IMR-90 (cell line): ENCODE measurements at regions not wholly inside any gene's neighbourhood (a gene's known extent, or its start where the extent isn't known, plus 50 kb on each side); places are given as distances from the start of the nearest gene placed in this dataset.

ENCODE experiments used
- ATAC-seq: fragments of 200-7000 bp; cut with Tn5 transposase; 2 replicates; pipeline ENCODE4 v1.9.1; 2020; ENCODE audit warnings: low read depth, mild to moderate bottlenecking, moderate library complexity
- BruUV-seq: library from RNA; stranded (reverse); fragments of 400-500 nt; replicated peaks from 2 replicates; lab custom pipeline; 2021; lab: Mats Ljungman, UMichigan
- CTCF ChIA-PET: fragments of 300-600 bp; formaldehyde crosslinking; extraction: SDS; loops from one replicate; lab custom pipeline; 2021; ENCODE audit warnings: antibody characterized with exemption; lab: Yijun Ruan, JAX
- POLR2A ChIA-PET: fragments of 300-600 bp; sonication (Branson Sonifier 250); formaldehyde crosslinking; loops from one replicate; lab custom pipeline; 2022; ENCODE audit warnings: antibody characterized with exemption; ENCODE audit not compliant: unreplicated experiment; lab: Charles Lee
- DNase-seq: peaks from one replicate; pipeline ENCODE4 v3.0.0; 2013
- H2AFZ ChIP-seq: replicated peaks from 2 replicates; pipeline ENCODE3; 2013; ENCODE audit warnings: low read length, mild to moderate bottlenecking; ENCODE audit not compliant: poor library complexity
- H2AK5ac ChIP-seq: 2 replicates; pipeline ENCODE4 v1.6.1; 2013; ENCODE audit warnings: low read depth, low read length, inconsistent platforms
- H2AK9ac ChIP-seq: replicated peaks from 2 replicates; pipeline ENCODE3; 2013; ENCODE audit warnings: mild to moderate bottlenecking, low read depth, low read length, moderate library complexity; ENCODE audit not compliant: poor library complexity
- H2BK120ac ChIP-seq: 2 replicates; pipeline ENCODE4 v1.6.1; 2013; ENCODE audit warnings: low read depth, low read length, inconsistent platforms
- H2BK15ac ChIP-seq: 3 replicates; pipeline ENCODE4 v1.6.1; 2013; ENCODE audit warnings: low read depth, low read length, inconsistent platforms
- H2BK20ac ChIP-seq: 2 replicates; pipeline ENCODE4 v1.6.1; 2013; ENCODE audit warnings: low read depth, mild to moderate bottlenecking, inconsistent platforms, low read length, moderate library complexity
- H2BK5ac ChIP-seq: 2 replicates; pipeline ENCODE4 v1.6.1; 2013; ENCODE audit warnings: mild to moderate bottlenecking, low read depth, low read length, inconsistent platforms; ENCODE audit not compliant: poor library complexity, severe bottlenecking
- H3K14ac ChIP-seq: replicated peaks from 2 replicates; pipeline ENCODE4 v1.6.1; 2013; ENCODE audit warnings: low read depth, low read length, inconsistent platforms
- H3K18ac ChIP-seq: 2 replicates; pipeline ENCODE4 v1.6.1; 2013; ENCODE audit warnings: low read depth, low read length, control low read depth
- H3K23ac ChIP-seq: 2 replicates; pipeline ENCODE4 v1.6.1; 2013; ENCODE audit warnings: low read depth, low read length, inconsistent platforms
- H3K27ac ChIP-seq: 2 replicates; pipeline ENCODE4 v1.5.1; 2013; ENCODE audit warnings: mild to moderate bottlenecking, control low read depth, low read length; ENCODE audit not compliant: insufficient read depth
- H3K27me3 ChIP-seq: 2 replicates; pipeline ENCODE4 v1.6.1; 2013; ENCODE audit warnings: low read length; ENCODE audit not compliant: control insufficient read depth, insufficient read depth
- H3K36me3 ChIP-seq: 2 replicates; pipeline ENCODE4 v1.6.1; 2013; ENCODE audit warnings: low read length, mixed read lengths; ENCODE audit not compliant: control insufficient read depth, insufficient read depth
- H3K4ac ChIP-seq: 2 replicates; pipeline ENCODE4 v1.6.1; 2013; ENCODE audit warnings: low read depth, low read length, inconsistent platforms
- H3K4me1 ChIP-seq: 2 replicates; pipeline ENCODE4 v1.6.1; 2013; ENCODE audit warnings: low read length, mixed read lengths; ENCODE audit not compliant: control insufficient read depth, insufficient read depth
- H3K4me2 ChIP-seq: 2 replicates; pipeline ENCODE4 v1.6.1; 2013; ENCODE audit warnings: low read depth, mild to moderate bottlenecking, control low read depth, low read length, moderate library complexity
- H3K4me3 ChIP-seq: 2 replicates; pipeline ENCODE4 v1.5.1; 2013; ENCODE audit warnings: low read depth, mild to moderate bottlenecking, control low read depth, low read length, moderate library complexity; ENCODE audit not compliant: insufficient read depth
- H3K56ac ChIP-seq: 2 replicates; pipeline ENCODE4 v1.6.1; 2013; ENCODE audit warnings: low read length, inconsistent platforms; ENCODE audit not compliant: insufficient read depth; ENCODE audit errors: extremely low read depth
- H3K79me1 ChIP-seq, 2 experiments: 2 replicates each; pipeline ENCODE4 v1.6.1; 2013; ENCODE audit warnings: low read length in 2 of 2, inconsistent platforms in 1 of 2, low read depth in 1 of 2
- H3K9ac ChIP-seq: 2 replicates; pipeline ENCODE4 v1.6.1; 2013; ENCODE audit warnings: low read depth, low read length, control low read depth
- H3K9me1 ChIP-seq: 2 replicates; pipeline ENCODE4 v1.6.1; 2013; ENCODE audit warnings: low read length, inconsistent platforms; ENCODE audit not compliant: insufficient read depth
- H3K9me3 ChIP-seq: 2 replicates; pipeline ENCODE4 v1.6.1; 2013; ENCODE audit warnings: low read length; ENCODE audit not compliant: control insufficient read depth, insufficient read depth
- H4K20me1 ChIP-seq: 2 replicates; pipeline ENCODE4 v1.6.1; 2013; ENCODE audit warnings: low read length, inconsistent platforms; ENCODE audit not compliant: insufficient read depth
- H4K5ac ChIP-seq: 2 replicates; pipeline ENCODE4 v1.6.1; 2013; ENCODE audit warnings: mild to moderate bottlenecking, low read depth, low read length, control low read depth
- H4K8ac ChIP-seq, 2 experiments: 2 replicates each; pipeline ENCODE4 v1.6.1; 2013; ENCODE audit warnings: low read depth in 2 of 2, low read length in 2 of 2, control low read depth in 1 of 2, inconsistent platforms in 1 of 2
- H4K91ac ChIP-seq: 2 replicates; pipeline ENCODE4 v1.6.1; 2013; ENCODE audit warnings: low read depth, low read length, inconsistent platforms; ENCODE audit not compliant: insufficient read depth
- BHLHE40 ChIP-seq: fragments of 150-350 bp; IDR thresholded peaks from 2 replicates; pipeline ENCODE4 v1.6.1; 2016; ENCODE audit warnings: mild to moderate bottlenecking, low read depth, low read length
- CEBPB ChIP-seq: IDR thresholded peaks from 2 replicates; pipeline ENCODE4 v1.6.1; 2012; ENCODE audit warnings: low read depth, low read length, improper control_type of control experiment
- CHD1 ChIP-seq: IDR thresholded peaks from 2 replicates; pipeline ENCODE4 v1.6.1; 2012; ENCODE audit warnings: low read depth, low read length, improper control_type of control experiment
- FOS ChIP-seq: fragments of 150-350 bp; IDR thresholded peaks from 2 replicates; pipeline ENCODE4 v1.6.1; 2016; ENCODE audit warnings: low read depth, low read length
- MAFK ChIP-seq: IDR thresholded peaks from 2 replicates; pipeline ENCODE4 v1.6.1; 2012; ENCODE audit warnings: low read depth, low read length, improper control_type of control experiment
- MAZ ChIP-seq: IDR thresholded peaks from 2 replicates; pipeline ENCODE4 v1.6.1; 2012; ENCODE audit warnings: low read depth, mild to moderate bottlenecking, low read length, improper control_type of control experiment, moderate library complexity, borderline replicate concordance
- MXI1 ChIP-seq: IDR thresholded peaks from 2 replicates; pipeline ENCODE4 v1.6.1; 2012; ENCODE audit warnings: low read depth, mild to moderate bottlenecking, low read length, moderate library complexity, borderline replicate concordance
- NFE2L2 ChIP-seq: fragments of 150-350 bp; IDR thresholded peaks from 2 replicates; pipeline ENCODE4 v1.6.1; 2016; ENCODE audit warnings: low read depth, mild to moderate bottlenecking, low read length
- POLR2A ChIP-seq: IDR thresholded peaks from 2 replicates; pipeline ENCODE4 v1.6.1; 2012; ENCODE audit warnings: mild to moderate bottlenecking, low read depth, low read length
- RAD21 ChIP-seq: IDR thresholded peaks from 2 replicates; pipeline ENCODE4 v1.6.1; 2012; ENCODE audit warnings: low read length, improper control_type of control experiment
- RCOR1 ChIP-seq: IDR thresholded peaks from 2 replicates; pipeline ENCODE4 v1.6.1; 2012; ENCODE audit warnings: mild to moderate bottlenecking, low read length, improper control_type of control experiment; ENCODE audit not compliant: insufficient replicate concordance
- SMC3 ChIP-seq: fragments of 150-350 bp; IDR thresholded peaks from 2 replicates; pipeline ENCODE4 v1.6.1; 2016; ENCODE audit warnings: low read depth, mild to moderate bottlenecking, antibody characterized with exemption, low read length, moderate library complexity
- WGBS, 2 experiments: methylation state at CpG; one replicate each; pipeline versions ENCODE4 v1.1.5 to v1.1.7; 2013; ENCODE audit warnings: missing lambda C conversion rate in 2 of 2; ENCODE audit not compliant: insufficient read length in 1 of 2; ENCODE audit errors: extremely low coverage in 2 of 2; 5-methylcytosine and 5-hydroxymethylcytosine counted together
- dilution Hi-C: fragments of 300-500 bp; cut with HindIII; formaldehyde crosslinking; loops from one replicate; pipeline ENCODE4 v1.14.3; 2018; ENCODE audit warnings: low sequenced_read_pairs; ENCODE audit not compliant: unreplicated experiment
- in situ Hi-C: fragments of 300-500 bp; cut with MboI; formaldehyde crosslinking; loops from 3 replicates; pipeline ENCODE4 v1.14.3; 2019; ENCODE audit warnings: low sequenced_read_pairs, inconsistent platforms, mixed read lengths
- intact Hi-C: fragments of 100-400 bp; cut with micrococcal nuclease; formaldehyde crosslinking; loops from 2 replicates; pipeline ENCODE4 v1.10.0; 2022
- TF ChIP-seq, protein P1 (sequence below): conservative IDR thresholded peaks from 2 replicates; pipeline ENCODE4 v1.5.1; 2012; ENCODE audit warnings: mild to moderate bottlenecking, low read depth, low read length, improper control_type of control experiment
- TF ChIP-seq, protein P2 (sequence below): fragments of 150-350 bp; IDR thresholded peaks from 2 replicates; pipeline ENCODE4 v1.6.1; 2017; ENCODE audit warnings: mild to moderate bottlenecking, antibody characterized with exemption, low read length, low read depth
- TF ChIP-seq, protein P3 (sequence below): fragments of 150-350 bp; IDR thresholded peaks from 2 replicates; pipeline ENCODE4 v1.6.1; 2016; ENCODE audit warnings: low read depth, mild to moderate bottlenecking, low read length, moderate library complexity, borderline replicate concordance

DNA sequence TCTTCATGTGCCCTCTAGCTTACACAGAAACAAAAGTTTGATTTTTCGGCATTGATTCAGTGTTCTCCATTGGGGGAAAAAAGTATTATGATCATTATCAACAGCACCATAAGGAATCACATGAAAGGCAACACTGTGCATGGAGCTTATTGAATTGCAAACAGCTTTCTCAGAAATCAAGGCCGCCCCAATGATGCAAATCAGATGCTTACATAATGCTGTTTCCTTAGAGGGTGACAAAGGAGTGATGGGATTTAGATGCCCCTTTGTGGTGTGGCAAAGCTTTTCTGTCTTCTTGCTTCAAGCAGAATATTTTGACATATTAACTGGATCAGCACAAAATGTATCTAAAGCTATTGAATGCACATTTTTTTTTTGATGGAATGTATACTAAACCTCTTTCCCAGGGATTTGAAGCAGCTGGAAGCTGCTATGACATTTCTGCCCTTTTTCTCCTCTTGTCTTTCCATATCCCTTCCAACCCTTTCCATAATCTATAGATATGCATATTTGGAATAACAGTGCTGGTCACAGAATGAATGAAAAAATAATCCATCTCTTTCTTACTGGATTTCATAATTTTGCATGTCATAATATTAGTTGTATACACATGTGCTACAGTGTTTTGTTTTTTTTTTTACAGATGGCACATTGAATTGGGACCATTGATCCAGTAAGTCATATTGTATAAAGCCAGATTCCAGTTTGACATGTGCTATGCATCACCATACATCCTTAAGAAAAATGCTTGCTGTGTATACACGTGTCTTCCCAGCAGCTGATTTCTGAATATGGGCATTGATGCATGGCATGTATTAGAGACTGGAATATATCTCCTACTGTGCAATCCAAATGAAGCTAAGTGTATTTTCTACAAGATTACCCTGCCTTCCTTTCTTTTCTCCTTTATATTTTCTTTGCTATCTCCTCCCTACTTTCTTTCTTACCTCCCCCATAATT lies 259.7 kb upstream of the DCN start:
- H3K4me1 ChIP-seq: no peaks in the 10 kb centered on the region
- in situ Hi-C loops: no loop called here
- no peak overlapping the region for H2BK120ac ChIP-seq
- no peak overlapping the region for H2AK5ac ChIP-seq
- no peaks in the 10 kb centered on the region for H3K9me1 ChIP-seq
- no peak overlapping the region for H2BK20ac ChIP-seq
- H3K36me3 ChIP-seq: no peaks in the 10 kb centered on the region
- no peak overlapping the region for H3K18ac ChIP-seq
- TF ChIP-seq MAFK (no peak), BHLHE40 (no peak), RAD21 (no peak), SMC3 (no peak), POLR2A (no peak), NFE2L2 (no peak), MXI1 (no peak), FOS (no peak), RCOR1 (no peak), CEBPB (no peak), CHD1 (no peak), MAZ (no peak)
- TF ChIP-seq, protein P1, sequence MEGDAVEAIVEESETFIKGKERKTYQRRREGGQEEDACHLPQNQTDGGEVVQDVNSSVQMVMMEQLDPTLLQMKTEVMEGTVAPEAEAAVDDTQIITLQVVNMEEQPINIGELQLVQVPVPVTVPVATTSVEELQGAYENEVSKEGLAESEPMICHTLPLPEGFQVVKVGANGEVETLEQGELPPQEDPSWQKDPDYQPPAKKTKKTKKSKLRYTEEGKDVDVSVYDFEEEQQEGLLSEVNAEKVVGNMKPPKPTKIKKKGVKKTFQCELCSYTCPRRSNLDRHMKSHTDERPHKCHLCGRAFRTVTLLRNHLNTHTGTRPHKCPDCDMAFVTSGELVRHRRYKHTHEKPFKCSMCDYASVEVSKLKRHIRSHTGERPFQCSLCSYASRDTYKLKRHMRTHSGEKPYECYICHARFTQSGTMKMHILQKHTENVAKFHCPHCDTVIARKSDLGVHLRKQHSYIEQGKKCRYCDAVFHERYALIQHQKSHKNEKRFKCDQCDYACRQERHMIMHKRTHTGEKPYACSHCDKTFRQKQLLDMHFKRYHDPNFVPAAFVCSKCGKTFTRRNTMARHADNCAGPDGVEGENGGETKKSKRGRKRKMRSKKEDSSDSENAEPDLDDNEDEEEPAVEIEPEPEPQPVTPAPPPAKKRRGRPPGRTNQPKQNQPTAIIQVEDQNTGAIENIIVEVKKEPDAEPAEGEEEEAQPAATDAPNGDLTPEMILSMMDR: no peak
- TF ChIP-seq, protein P2, sequence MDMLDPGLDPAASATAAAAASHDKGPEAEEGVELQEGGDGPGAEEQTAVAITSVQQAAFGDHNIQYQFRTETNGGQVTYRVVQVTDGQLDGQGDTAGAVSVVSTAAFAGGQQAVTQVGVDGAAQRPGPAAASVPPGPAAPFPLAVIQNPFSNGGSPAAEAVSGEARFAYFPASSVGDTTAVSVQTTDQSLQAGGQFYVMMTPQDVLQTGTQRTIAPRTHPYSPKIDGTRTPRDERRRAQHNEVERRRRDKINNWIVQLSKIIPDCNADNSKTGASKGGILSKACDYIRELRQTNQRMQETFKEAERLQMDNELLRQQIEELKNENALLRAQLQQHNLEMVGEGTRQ: no peak
- TF ChIP-seq, protein P3, sequence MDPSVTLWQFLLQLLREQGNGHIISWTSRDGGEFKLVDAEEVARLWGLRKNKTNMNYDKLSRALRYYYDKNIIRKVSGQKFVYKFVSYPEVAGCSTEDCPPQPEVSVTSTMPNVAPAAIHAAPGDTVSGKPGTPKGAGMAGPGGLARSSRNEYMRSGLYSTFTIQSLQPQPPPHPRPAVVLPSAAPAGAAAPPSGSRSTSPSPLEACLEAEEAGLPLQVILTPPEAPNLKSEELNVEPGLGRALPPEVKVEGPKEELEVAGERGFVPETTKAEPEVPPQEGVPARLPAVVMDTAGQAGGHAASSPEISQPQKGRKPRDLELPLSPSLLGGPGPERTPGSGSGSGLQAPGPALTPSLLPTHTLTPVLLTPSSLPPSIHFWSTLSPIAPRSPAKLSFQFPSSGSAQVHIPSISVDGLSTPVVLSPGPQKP: no peak
- H3K14ac ChIP-seq: no peak overlapping the region
- no peak overlapping the region for H3K27ac ChIP-seq
- ChIA-PET CTCF (interaction anchor here (1.2 kb wide), 1 partner anchor 10 kb away, joined by 5 read pairs; no protein-coding TSS in a partner anchor), POLR2A (no interaction called here)
- no peak overlapping the region for H2BK5ac ChIP-seq
- H2AK9ac ChIP-seq: no peak overlapping the region
- no peak overlapping the region for H3K56ac ChIP-seq
- H2AFZ ChIP-seq: no peak overlapping the region
- dilution Hi-C loops: no loop called here
- H4K5ac ChIP-seq: no peak overlapping the region
- no peak overlapping the region for H3K4ac ChIP-seq
- H2BK15ac ChIP-seq: no peak overlapping the region
- ATAC-seq: no peak
- H3K9ac ChIP-seq: no peak overlapping the region
- DNase-seq: no peak
- H3K9me3 ChIP-seq: no peaks in the 10 kb centered on the region
- H4K8ac ChIP-seq: no peak overlapping the region
- H4K91ac ChIP-seq: no peak overlapping the region
- no peak overlapping the region for H3K23ac ChIP-seq
- no peak overlapping the region for H3K4me2 ChIP-seq
- H4K20me1 ChIP-seq: no peaks in the 10 kb centered on the region
- intact Hi-C loops: no loop called here
- no peaks in the 10 kb centered on the region for H3K79me1 ChIP-seq
- no peaks in the 10 kb centered on the region for H3K27me3 ChIP-seq
- WGBS, 2 experiments: no CpG with 5 or more reads among the region's 3 CpGs
- no peak overlapping the region for H3K4me3 ChIP-seq
- BruUV-seq: no TSS peak
